HG03039 (cell line): ENCODE measurements at regions not wholly inside any gene's neighbourhood (a gene's known extent, or its start where the extent isn't known, plus 50 kb on each side); places are given as distances from the start of the nearest gene placed in this dataset.

Experiments used
- ATAC-seq: cut with Tn5 transposase; IDR thresholded peaks from one replicate; pipeline ENCODE4 v1.9.1; 2021; ENCODE audit warnings: mild to moderate bottlenecking, moderate library complexity; ENCODE audit not compliant: unreplicated experiment

GRCh38 chr1:106613068-106613467 lies 443.4 kb upstream of the PRMT6 start:
- ATAC-seq = no peak

- ATAC-seq = no peak
Measured at GRCh38 chr1:106613861-106614260, 442.6 kb upstream of the PRMT6 start.

- ATAC-seq = no peak
Measured at GRCh38 chr1:106615473-106615872, 441.0 kb upstream of the PRMT6 start.

GRCh38 chr1:106619080-106619826 lies 437.2 kb upstream of the PRMT6 start:
- ATAC-seq = no peak

GRCh38 chr1:106619827-106620134 lies 436.7 kb upstream of the PRMT6 start:
- no peak for ATAC-seq

- no peak for ATAC-seq
Measured at GRCh38 chr1:106620521-106620954, 435.9 kb upstream of the PRMT6 start.

- ATAC-seq = no peak
Measured at GRCh38 chr1:106621853-106622252, 434.6 kb upstream of the PRMT6 start.

- no peak for ATAC-seq
Measured at GRCh38 chr1:106637566-106637965, 418.9 kb upstream of the PRMT6 start.

GRCh38 chr1:106646261-106646784 lies 410.2 kb upstream of the PRMT6 start:
- no peak for ATAC-seq

GRCh38 chr1:106646816-106647215 lies 409.7 kb upstream of the PRMT6 start:
- ATAC-seq = no peak

- ATAC-seq = no peak
Measured at GRCh38 chr1:106651028-106651762, 405.3 kb upstream of the PRMT6 start.

- no peak for ATAC-seq
Measured at GRCh38 chr1:106659490-106660244, 396.8 kb upstream of the PRMT6 start.

- ATAC-seq = no peak
Measured at GRCh38 chr1:106675558-106675957, 380.9 kb upstream of the PRMT6 start.

- ATAC-seq = no peak
Measured at GRCh38 chr1:106676021-106676420, 380.5 kb upstream of the PRMT6 start.

GRCh38 chr1:106677181-106677580 lies 379.3 kb upstream of the PRMT6 start:
- no peak for ATAC-seq

- ATAC-seq = no peak
Measured at GRCh38 chr1:106677721-106678120, 378.8 kb upstream of the PRMT6 start.

GRCh38 chr1:106678279-106679050 lies 378.0 kb upstream of the PRMT6 start:
- no peak for ATAC-seq

- no peak for ATAC-seq
Measured at GRCh38 chr1:106680216-106680615, 376.3 kb upstream of the PRMT6 start.

- ATAC-seq = no peak
Measured at GRCh38 chr1:106680776-106681344, 375.6 kb upstream of the PRMT6 start.

GRCh38 chr1:106681939-106682522 lies 374.4 kb upstream of the PRMT6 start:
- ATAC-seq = no peak
